K562 (cell line): ENCODE measurements at regions not wholly inside any gene's neighbourhood (a gene's known extent, or its start where the extent isn't known, plus 50 kb on each side); places are given as distances from the start of the nearest gene placed in this dataset.

Source experiments
- ATAC-seq: fragments of 200-7000 bp; cut with Tn5 transposase; 3 replicates; pipeline ENCODE4 v1.9.1; 2020; ENCODE audit warnings: moderate library complexity
- BruUV-seq: library from RNA; stranded (reverse); fragments of 400-500 nt; replicated peaks from 2 replicates; lab custom pipeline; 2021; lab: Mats Ljungman, UMichigan
- CTCF ChIA-PET: fragments of 300-600 bp; formaldehyde crosslinking; extraction: SDS; loops from one replicate; lab custom pipeline; 2021; ENCODE audit warnings: low intra/inter-chr PET ratio; lab: Yijun Ruan, JAX
- POLR2A ChIA-PET: fragments of 300-600, 350-650 bp; sonication (Branson Sonifier 250); formaldehyde crosslinking; extraction: SDS; loops from one replicate; lab custom pipeline; 2021; ENCODE audit warnings: antibody characterized with exemption, inconsistent platforms; lab: Yijun Ruan, JAX
- DNase-seq, 4 experiments: peaks; one replicate each; pipeline versions ENCODE4 v3.0.0 to v3.0.0-alpha.2; 2011 to 2018; ENCODE audit warnings: low spot score in 3 of 4, mixed read lengths in 3 of 4; ENCODE audit errors: extremely low read depth in 1 of 4
- FAIRE-seq: peaks from 2 replicates; lab custom pipeline; 2011; peaks lifted over from hg19 to GRCh38; lab: Jason Lieb, UNC
- H2AFZ ChIP-seq: 2 replicates; pipeline ENCODE4 v1.6.0; 2011; ENCODE audit warnings: low read depth, low read length, control low read depth, inconsistent platforms
- H3K27ac ChIP-seq: fragments of 200-600 bp; 3 replicates; pipeline ENCODE4 v1.8.0; 2011; ENCODE audit warnings: low read depth, mild to moderate bottlenecking, control low read depth, inconsistent platforms, low read length, moderate library complexity, mixed read lengths; ENCODE audit errors: extremely low read depth
- H3K27me3 ChIP-seq, 2 experiments: fragments of 300-600 bp in 1 of 2; 2 replicates in 1 of 2; 3 replicates in 1 of 2; pipeline versions ENCODE4 v1.6.0 to v1.8.0; 2011; ENCODE audit warnings: inconsistent platforms in 2 of 2, low read length in 2 of 2, mild to moderate bottlenecking in 1 of 2, mixed read lengths in 1 of 2, moderate library complexity in 1 of 2; ENCODE audit not compliant: control insufficient read depth in 2 of 2, insufficient read depth in 2 of 2
- H3K36me3 ChIP-seq: fragments of 300-600 bp; 3 replicates; pipeline ENCODE4 v1.8.0; 2011; ENCODE audit warnings: mild to moderate bottlenecking, low read length, inconsistent platforms; ENCODE audit not compliant: control insufficient read depth, insufficient read depth
- H3K4me1 ChIP-seq, 2 experiments: fragments of 200-600 bp in 1 of 2; replicated peaks in 1 of 2; 2 replicates in 1 of 2; 3 replicates in 1 of 2; pipeline versions ENCODE4 v1.5.1 to v1.8.0; 2011; ENCODE audit warnings: inconsistent platforms in 2 of 2, low read length in 2 of 2, mild to moderate bottlenecking in 1 of 2, mixed read lengths in 1 of 2, moderate library complexity in 1 of 2; ENCODE audit not compliant: control insufficient read depth in 2 of 2, insufficient read depth in 2 of 2
- H3K4me2 ChIP-seq: 2 replicates; pipeline ENCODE4 v1.6.1; 2011; ENCODE audit warnings: low read length, control low read depth, inconsistent platforms, mixed read lengths; ENCODE audit not compliant: insufficient read depth
- H3K4me3 ChIP-seq: fragments of 200-600 bp; sonication (generic), shearing (Covaris generic); 2 replicates; pipeline ENCODE4 v1.5.1; 2016; ENCODE audit warnings: control low read depth, inconsistent platforms
- H3K79me2 ChIP-seq: fragments of 200-600 bp; 3 replicates; pipeline ENCODE4 v1.8.0; 2011; ENCODE audit warnings: low read length, inconsistent platforms; ENCODE audit not compliant: control insufficient read depth, insufficient read depth
- H3K9ac ChIP-seq, 2 experiments: 2 replicates each; pipeline versions ENCODE4 v1.6.0 to v1.6.1; 2011; ENCODE audit warnings: low read depth in 2 of 2, low read length in 2 of 2, control low read depth in 1 of 2, inconsistent platforms in 1 of 2, mild to moderate bottlenecking in 1 of 2, mixed read lengths in 1 of 2; ENCODE audit not compliant: insufficient read depth in 1 of 2
- H3K9me1 ChIP-seq: one replicate; pipeline ENCODE4 v1.6.0; 2011; ENCODE audit warnings: inconsistent platforms, mild to moderate bottlenecking, low read length, moderate library complexity; ENCODE audit not compliant: control insufficient read depth, insufficient read depth
- H3K9me3 ChIP-seq: replicated peaks from 2 replicates; pipeline ENCODE4 v1.5.1; 2011; ENCODE audit warnings: low read depth, low read length, inconsistent platforms; ENCODE audit not compliant: control insufficient read depth, insufficient read depth
- H4K20me1 ChIP-seq: replicated peaks from 2 replicates; pipeline ENCODE4 v1.6.1; 2011; ENCODE audit warnings: low read length, inconsistent platforms, mixed read lengths; ENCODE audit not compliant: control insufficient read depth, insufficient read depth
- ATF7 ChIP-seq: fragments of 450-650 bp; IDR thresholded peaks from 2 replicates; pipeline ENCODE4 v1.7.1; 2014; ENCODE audit warnings: mild to moderate bottlenecking, moderate library complexity
- CCAR2 ChIP-seq: fragments of 200-400 bp; formaldehyde crosslinking; IDR thresholded peaks from 2 replicates; pipeline ENCODE4 v1.6.1; 2017; ENCODE audit warnings: mild to moderate bottlenecking, low read depth, low read length
- DIDO1 ChIP-seq: fragments of 450-650 bp; IDR thresholded peaks from 2 replicates; pipeline ENCODE4 v1.6.1; 2016; ENCODE audit warnings: low read depth, missing biosample characterization, missing genetic modification characterization
- ESRRA ChIP-seq: fragments of 450-650 bp; IDR thresholded peaks from 2 replicates; pipeline ENCODE4 v1.6.1; 2014; ENCODE audit warnings: low read depth, mild to moderate bottlenecking, moderate library complexity, borderline replicate concordance
- FOXK2 ChIP-seq, 2 experiments: fragments of 450-650 bp; IDR thresholded peaks in 1 of 2; conservative IDR thresholded peaks in 1 of 2; 2 replicates each; pipeline ENCODE4 v1.6.1; 2016; ENCODE audit warnings: low read depth in 2 of 2, mild to moderate bottlenecking in 1 of 2
- HEY1 ChIP-seq: fragments of 250-450 bp; sonication (Bioruptor Pico); IDR thresholded peaks from 2 replicates; pipeline ENCODE4 v1.5.0; 2020; ENCODE audit warnings: mild to moderate bottlenecking, moderate library complexity, borderline replicate concordance
- MEF2A ChIP-seq: IDR thresholded peaks from 2 replicates; pipeline ENCODE4 v1.6.1; 2011; ENCODE audit warnings: low read depth, mild to moderate bottlenecking, low read length, moderate library complexity; ENCODE audit not compliant: control insufficient read depth
- NFIX ChIP-seq: fragments of 250-450 bp; sonication (Bioruptor Pico); IDR thresholded peaks from 2 replicates; pipeline ENCODE4 v1.4.0; 2020; ENCODE audit warnings: low read depth, mild to moderate bottlenecking, moderate library complexity
- PCBP1 ChIP-seq: fragments of 200-400 bp; formaldehyde crosslinking; IDR thresholded peaks from 2 replicates; pipeline ENCODE4 v1.6.1; 2018; ENCODE audit warnings: mild to moderate bottlenecking, low read depth, low read length; ENCODE audit not compliant: poor library complexity, severe bottlenecking
- POLR3G ChIP-seq: IDR thresholded peaks from 2 replicates; pipeline ENCODE4 v1.6.1; 2011; ENCODE audit not compliant: insufficient read length, insufficient replicate concordance; ENCODE audit errors: extremely low read depth
- PRPF4 ChIP-seq: fragments of 200-400 bp; formaldehyde crosslinking; IDR thresholded peaks from one replicate; pipeline ENCODE4 v1.6.1; 2017; ENCODE audit warnings: low read length, low read depth, mild to moderate bottlenecking; ENCODE audit not compliant: insufficient read depth, poor library complexity, severe bottlenecking
- STAG1 ChIP-seq: sonication (generic); formaldehyde crosslinking; IDR thresholded peaks from 2 replicates; pipeline ENCODE4 v1.5.0; 2020; ENCODE audit warnings: missing genetic modification reagents, borderline replicate concordance
- STAT5A ChIP-seq: IDR thresholded peaks from 2 replicates; pipeline ENCODE4 v1.6.1; 2012; ENCODE audit warnings: low read length, inconsistent platforms, borderline replicate concordance
- SUPT5H ChIP-seq: fragments of 450-650 bp; IDR thresholded peaks from 2 replicates; pipeline ENCODE4 v1.6.1; 2016
- ZNF316 ChIP-seq: fragments of 450-650 bp; IDR thresholded peaks from 2 replicates; pipeline ENCODE4 v1.6.1; 2016
- ZNF431 ChIP-seq: sonication (generic); formaldehyde crosslinking; IDR thresholded peaks from 2 replicates; pipeline ENCODE4 v1.8.0; 2022; ENCODE audit warnings: mild to moderate bottlenecking, missing genetic modification reagents
- ZNF436 ChIP-seq: fragments of 250-450, 450-650 bp; sonication (Bioruptor Pico); formaldehyde crosslinking; IDR thresholded peaks from 2 replicates; pipeline ENCODE4 v1.7.0; 2020; ENCODE audit warnings: mild to moderate bottlenecking
- WGBS: fragments of 100-300 bp; shearing (Covaris generic); methylation state at CpG from one replicate; pipeline ENCODE4 v1.1.6; 2016; ENCODE audit warnings: low coverage, mixed read lengths; ENCODE audit not compliant: insufficient coverage; ENCODE audit errors: missing lambda C conversion rate; 5-methylcytosine and 5-hydroxymethylcytosine counted together
- in situ Hi-C: fragments of 300-500 bp; cut with MboI; formaldehyde crosslinking; loops from 4 replicates; pipeline ENCODE4 v1.15.0; 2018; ENCODE audit warnings: inconsistent platforms, mixed read lengths
- intact Hi-C: fragments of 100-400 bp; cut with micrococcal nuclease; formaldehyde crosslinking; loops from 2 replicates; pipeline ENCODE4 v1.14.2; 2022
- TF ChIP-seq, protein P1 (sequence below): sonication (generic); IDR thresholded peaks from 2 replicates; pipeline ENCODE4 v1.6.1; 2016

GRCh38 chr3:197421021-197421420 is 122.6 kb upstream of the DLG1 start:
- H4K20me1 ChIP-seq, result no peaks in the 10 kb centered on the region
- in situ Hi-C loops, result no loop called here
- no peak for DNase-seq
- ATAC-seq, result no peak
- FAIRE-seq, result no peak
- H3K79me2 ChIP-seq, result no peaks in the 10 kb centered on the region
- no peak for TF ChIP-seq FOXK2 (conservative IDR thresholded peaks at IDR 0.05 in 1 of 2, IDR thresholded peaks at IDR 0.05 in 1 of 2; ENCODE audit: low read depth in 2 of 2)
- no peak for TF ChIP-seq POLR3G
- no peak for TF ChIP-seq PCBP1
- no peak for TF ChIP-seq CCAR2
- no peak for TF ChIP-seq SUPT5H
- TF ChIP-seq PRPF4, result no peak
- TF ChIP-seq, all 486 proteins: peak for 0
- no peak overlapping the region for H3K4me2 ChIP-seq
- BruUV-seq, result no TSS peak
- H3K4me3 ChIP-seq, result no peak overlapping the region
- no peaks in the 10 kb centered on the region for H3K9me1 ChIP-seq
- CTCF ChIA-PET, result no interaction called here
- no peaks in the 10 kb centered on the region for H3K9me3 ChIP-seq
- no peak overlapping the region for H2AFZ ChIP-seq
- intact Hi-C loops, result no loop called here
- H3K27ac ChIP-seq, result no peak overlapping the region
- no peaks in the 10 kb centered on the region for H3K36me3 ChIP-seq
- H3K4me1 ChIP-seq, result peaks cover 0 to 3% of the 10 kb centered on the region in 2 experiments; a peak in 1 of 5 replicates
- POLR2A ChIA-PET, result interaction anchor here (0.5 to 1.3 kb wide), 4 partner anchors 9 to 262 kb away, joined by 3 to 5 read pairs (median 3); no protein-coding TSS in a partner anchor
- H3K27me3 ChIP-seq, result peaks cover 44 to 73% of the 10 kb centered on the region in 2 experiments
- WGBS, result 21% methylated on average over 9 of the region's 9 CpGs
- no peak overlapping the region for H3K9ac ChIP-seq

GRCh38 chr3:197420566-197420965 is 122.2 kb upstream of the DLG1 start:
- Histone ChIP-seq H4K20me1 (no peaks in the 10 kb centered on the region), H3K4me3 (no peak overlapping the region), H3K9me3 (no peaks in the 10 kb centered on the region), H3K4me1 (peaks cover 0 to 3% of the 10 kb centered on the region in 2 experiments; a peak in 1 of 5 replicates), H3K27ac (no peak overlapping the region), H3K4me2 (no peak overlapping the region), H3K27me3 (peaks cover 44 to 73% of the 10 kb centered on the region in 2 experiments), H3K9me1 (no peaks in the 10 kb centered on the region), H3K79me2 (no peaks in the 10 kb centered on the region), H3K36me3 (no peaks in the 10 kb centered on the region), H3K9ac (no peak overlapping the region), H2AFZ (no peak overlapping the region)
- ATAC-seq (no peak), FAIRE-seq (no peak), DNase-seq (no peak)
- no TSS peak for BruUV-seq
- intact Hi-C loops (no loop called here), in situ Hi-C loops (no loop called here)
- POLR2A ChIA-PET, result interaction anchor here (0.5 to 1.3 kb wide), 4 partner anchors 10 to 261 kb away, joined by 3 to 5 read pairs (median 3); no protein-coding TSS in a partner anchor
- CTCF ChIA-PET, result no interaction called here
- 15% methylated on average over 4 of the region's 4 CpGs for WGBS
- TF ChIP-seq, protein P1, sequence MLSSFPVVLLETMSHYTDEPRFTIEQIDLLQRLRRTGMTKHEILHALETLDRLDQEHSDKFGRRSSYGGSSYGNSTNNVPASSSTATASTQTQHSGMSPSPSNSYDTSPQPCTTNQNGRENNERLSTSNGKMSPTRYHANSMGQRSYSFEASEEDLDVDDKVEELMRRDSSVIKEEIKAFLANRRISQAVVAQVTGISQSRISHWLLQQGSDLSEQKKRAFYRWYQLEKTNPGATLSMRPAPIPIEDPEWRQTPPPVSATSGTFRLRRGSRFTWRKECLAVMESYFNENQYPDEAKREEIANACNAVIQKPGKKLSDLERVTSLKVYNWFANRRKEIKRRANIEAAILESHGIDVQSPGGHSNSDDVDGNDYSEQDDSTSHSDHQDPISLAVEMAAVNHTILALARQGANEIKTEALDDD, result peak; percentile 48; the same call in 1 of the 2 replicates
- no peak for TF ChIP-seq HEY1 (CRISPR knock-in tag)
- no peak for TF ChIP-seq MEF2A
- no peak for TF ChIP-seq ZNF316
- no peak for TF ChIP-seq ATF7
- TF ChIP-seq ZNF436, result no peak
- no peak for TF ChIP-seq NFIX (CRISPR knock-in tag)
- TF ChIP-seq ESRRA, result 0 out of 2 replicates have a peak, but pooled peaks have one; percentile 12
- no peak for TF ChIP-seq DIDO1 (tag)
- no peak for TF ChIP-seq STAG1 (CRISPR knock-in tag)
- no peak for TF ChIP-seq ZNF431 (CRISPR knock-in tag)
- no peak for TF ChIP-seq STAT5A
